Upper lobe of right lung (tissue), 1 donor: ENCODE measurements at regions not wholly inside any gene's neighbourhood (a gene's known extent, or its start where the extent isn't known, plus 50 kb on each side); places are given as distances from the start of the nearest gene placed in this dataset.
A peak's percentile ranks its signal among the peaks of the same experiment; 100 is the strongest.

ENCODE experiments used
- ATAC-seq: fragments of 200-7000 bp; cut with Tn5 transposase; one replicate; pipeline ENCODE4 v1.9.1; 2020; ENCODE audit warnings: mild to moderate bottlenecking, moderate library complexity
- DNase-seq: peaks from one replicate; pipeline ENCODE4 v3.0.0-alpha.2; 2020
- H3K27ac ChIP-seq: fragments of 200-600 bp; one replicate; pipeline ENCODE4 v1.8.0; 2022
- H3K27me3 ChIP-seq: fragments of 200-600 bp; one replicate; pipeline ENCODE4 v1.8.0; 2022; ENCODE audit warnings: mild to moderate bottlenecking
- H3K36me3 ChIP-seq: fragments of 200-600 bp; one replicate; pipeline ENCODE4 v1.8.0; 2022
- H3K4me1 ChIP-seq: fragments of 200-600 bp; one replicate; pipeline ENCODE4 v1.8.0; 2022
- H3K4me3 ChIP-seq: fragments of 200-600 bp; one replicate; pipeline ENCODE4 v1.8.0; 2022; ENCODE audit warnings: mild to moderate bottlenecking
- H3K9me3 ChIP-seq: fragments of 200-600 bp; one replicate; pipeline ENCODE4 v1.8.0; 2022
- intact Hi-C: fragments of 100-400 bp; cut with DNase I; formaldehyde crosslinking; loops from one replicate; pipeline ENCODE4 v1.11.0; 2022
- TF ChIP-seq, protein P1 (sequence below): fragments of 200-600 bp; IDR thresholded peaks from one replicate; pipeline ENCODE4 v1.8.0; 2022; ENCODE audit warnings: antibody characterized with exemption
- donor health status: DM: no; HTN: yes; CAD: no; lungs with severe emphysema.

DNA sequence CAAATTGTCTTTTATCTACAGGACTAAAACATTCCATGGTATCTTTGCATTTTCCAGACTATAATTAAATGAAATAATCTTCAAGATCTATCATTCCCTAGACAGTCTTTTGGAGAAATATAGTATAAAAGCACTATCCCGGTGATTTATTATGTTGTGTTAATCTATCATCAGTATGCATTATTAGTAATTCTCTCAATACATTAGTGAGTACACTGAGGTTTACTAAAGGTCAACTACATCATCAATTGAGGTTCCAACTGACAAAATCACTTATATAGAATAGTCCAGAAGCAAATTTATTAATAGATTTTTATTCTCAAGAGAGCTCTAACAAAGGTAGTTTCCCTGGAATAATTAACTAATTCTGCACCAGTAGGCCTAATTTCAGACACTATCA is 169.6 kb downstream of the KCNA4 start:
- TF ChIP-seq, protein P1, sequence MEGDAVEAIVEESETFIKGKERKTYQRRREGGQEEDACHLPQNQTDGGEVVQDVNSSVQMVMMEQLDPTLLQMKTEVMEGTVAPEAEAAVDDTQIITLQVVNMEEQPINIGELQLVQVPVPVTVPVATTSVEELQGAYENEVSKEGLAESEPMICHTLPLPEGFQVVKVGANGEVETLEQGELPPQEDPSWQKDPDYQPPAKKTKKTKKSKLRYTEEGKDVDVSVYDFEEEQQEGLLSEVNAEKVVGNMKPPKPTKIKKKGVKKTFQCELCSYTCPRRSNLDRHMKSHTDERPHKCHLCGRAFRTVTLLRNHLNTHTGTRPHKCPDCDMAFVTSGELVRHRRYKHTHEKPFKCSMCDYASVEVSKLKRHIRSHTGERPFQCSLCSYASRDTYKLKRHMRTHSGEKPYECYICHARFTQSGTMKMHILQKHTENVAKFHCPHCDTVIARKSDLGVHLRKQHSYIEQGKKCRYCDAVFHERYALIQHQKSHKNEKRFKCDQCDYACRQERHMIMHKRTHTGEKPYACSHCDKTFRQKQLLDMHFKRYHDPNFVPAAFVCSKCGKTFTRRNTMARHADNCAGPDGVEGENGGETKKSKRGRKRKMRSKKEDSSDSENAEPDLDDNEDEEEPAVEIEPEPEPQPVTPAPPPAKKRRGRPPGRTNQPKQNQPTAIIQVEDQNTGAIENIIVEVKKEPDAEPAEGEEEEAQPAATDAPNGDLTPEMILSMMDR: no peak
- no peaks in the 10 kb centered on the region for H3K4me1 ChIP-seq
- no peak for DNase-seq
- H3K36me3 ChIP-seq: no peaks in the 10 kb centered on the region
- no peaks in the 10 kb centered on the region for H3K27me3 ChIP-seq
- no peak for ATAC-seq
- H3K9me3 ChIP-seq: no peaks in the 10 kb centered on the region
- H3K4me3 ChIP-seq: no peak overlapping the region
- intact Hi-C loops: no loop called here
- H3K27ac ChIP-seq: no peak overlapping the region

DNA sequence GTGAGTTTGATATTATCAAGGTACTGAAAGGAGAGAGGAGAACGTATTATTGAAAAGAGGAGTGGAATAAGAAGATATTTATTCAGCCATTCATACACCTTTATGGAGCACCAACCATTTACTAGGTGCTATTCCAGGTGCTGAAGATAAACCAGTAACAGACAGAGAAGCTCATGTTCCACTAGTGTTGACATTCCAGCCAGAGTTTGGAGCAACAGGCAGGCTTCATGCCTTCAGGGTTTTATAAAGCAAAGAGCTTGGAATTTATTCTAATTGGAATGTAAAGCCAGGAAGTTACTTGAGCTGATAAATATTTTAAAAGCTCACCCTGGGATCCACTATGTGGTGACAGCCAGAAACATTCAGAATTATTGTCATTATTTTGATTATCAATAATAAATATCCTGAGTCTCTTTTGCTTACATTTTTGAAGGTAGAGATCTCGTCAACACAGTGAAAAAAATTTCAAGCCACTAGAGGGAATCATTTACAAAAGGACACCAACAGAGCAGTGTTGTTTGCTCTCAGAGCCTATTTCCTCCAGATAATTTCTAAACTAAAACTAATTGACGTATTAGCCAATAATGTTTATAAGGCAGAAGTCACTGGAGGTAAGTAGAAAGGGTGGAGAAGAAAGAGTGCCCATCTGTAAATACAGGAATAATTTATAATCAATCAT is 172.0 kb downstream of the KCNA4 start:
- Histone ChIP-seq H3K27me3 (no peaks in the 10 kb centered on the region), H3K36me3 (no peaks in the 10 kb centered on the region), H3K4me1 (no peaks in the 10 kb centered on the region), H3K4me3 (no peak overlapping the region), H3K27ac (no peak overlapping the region), H3K9me3 (no peaks in the 10 kb centered on the region)
- intact Hi-C loops: no loop called here
- TF ChIP-seq, protein P1: no peak
- no peak for DNase-seq
- no peak for ATAC-seq

GRCh38 chr11:29844031-29844430 is 172.8 kb downstream of the KCNA4 start:
- H3K27ac ChIP-seq: no peak overlapping the region
- ATAC-seq (no peak), DNase-seq (no peak)
- H3K4me3 ChIP-seq: no peak overlapping the region
- H3K4me1 ChIP-seq: no peaks in the 10 kb centered on the region
- H3K27me3 ChIP-seq: no peaks in the 10 kb centered on the region
- TF ChIP-seq, protein P1: no peak
- no peaks in the 10 kb centered on the region for H3K9me3 ChIP-seq
- H3K36me3 ChIP-seq: no peaks in the 10 kb centered on the region
- intact Hi-C loops: no loop called here

- Histone ChIP-seq H3K9me3 (no peaks in the 10 kb centered on the region), H3K4me1 (no peaks in the 10 kb centered on the region), H3K27ac (no peak overlapping the region), H3K27me3 (no peaks in the 10 kb centered on the region), H3K36me3 (no peaks in the 10 kb centered on the region), H3K4me3 (no peak overlapping the region)
- TF ChIP-seq, protein P1: no peak
- intact Hi-C loops: no loop called here
- no peak for ATAC-seq
- DNase-seq: no peak
These were observed 174.8 kb downstream of the KCNA4 start for GRCh38 chr11:29842061-29842460.

DNA sequence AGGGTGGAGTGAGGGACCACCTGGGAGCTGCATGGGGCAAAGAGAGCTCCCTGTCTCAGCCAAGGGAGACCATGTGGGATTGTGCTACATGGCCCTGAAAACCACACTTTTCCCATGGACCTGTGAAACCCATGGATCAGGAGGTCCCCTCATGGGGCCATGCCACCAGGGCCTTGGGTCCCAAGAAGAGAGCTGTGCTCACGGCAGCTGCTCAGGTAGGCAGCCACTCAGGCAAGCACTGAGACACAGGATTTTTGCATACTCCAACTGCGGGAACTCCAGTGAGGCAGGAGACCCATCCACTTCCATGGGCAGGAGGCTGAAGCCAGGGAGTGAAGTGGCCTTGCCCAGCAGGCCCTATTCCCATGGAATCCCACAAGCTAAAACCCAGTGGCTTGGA is 190.0 kb downstream of the KCNA4 start:
- H3K27me3 ChIP-seq: no peaks in the 10 kb centered on the region
- intact Hi-C loops: no loop called here
- H3K4me3 ChIP-seq: no peak overlapping the region
- no peak overlapping the region for H3K27ac ChIP-seq
- DNase-seq (peak; percentile 51), ATAC-seq (peak; percentile 10)
- H3K4me1 ChIP-seq: no peaks in the 10 kb centered on the region
- H3K36me3 ChIP-seq: no peaks in the 10 kb centered on the region
- H3K9me3 ChIP-seq: no peaks in the 10 kb centered on the region
- TF ChIP-seq, protein P1: no peak

- TF ChIP-seq, protein P1: no peak
- H3K4me1 ChIP-seq: no peaks in the 10 kb centered on the region
- no peak overlapping the region for H3K4me3 ChIP-seq
- DNase-seq: no peak
- no peak overlapping the region for H3K27ac ChIP-seq
- H3K27me3 ChIP-seq: no peaks in the 10 kb centered on the region
- intact Hi-C loops: no loop called here
- no peaks in the 10 kb centered on the region for H3K36me3 ChIP-seq
- peaks cover 9% of the 10 kb centered on the region for H3K9me3 ChIP-seq
- no peak for ATAC-seq
These were observed 200.5 kb downstream of the KCNA4 start for GRCh38 chr11:29816359-29816758.
